ENCODE measurements at regions not wholly inside any gene's neighbourhood (a gene's known extent, or its start where the extent isn't known, plus 50 kb on each side); places are given as distances from the start of the nearest gene placed in this dataset.

DNA sequence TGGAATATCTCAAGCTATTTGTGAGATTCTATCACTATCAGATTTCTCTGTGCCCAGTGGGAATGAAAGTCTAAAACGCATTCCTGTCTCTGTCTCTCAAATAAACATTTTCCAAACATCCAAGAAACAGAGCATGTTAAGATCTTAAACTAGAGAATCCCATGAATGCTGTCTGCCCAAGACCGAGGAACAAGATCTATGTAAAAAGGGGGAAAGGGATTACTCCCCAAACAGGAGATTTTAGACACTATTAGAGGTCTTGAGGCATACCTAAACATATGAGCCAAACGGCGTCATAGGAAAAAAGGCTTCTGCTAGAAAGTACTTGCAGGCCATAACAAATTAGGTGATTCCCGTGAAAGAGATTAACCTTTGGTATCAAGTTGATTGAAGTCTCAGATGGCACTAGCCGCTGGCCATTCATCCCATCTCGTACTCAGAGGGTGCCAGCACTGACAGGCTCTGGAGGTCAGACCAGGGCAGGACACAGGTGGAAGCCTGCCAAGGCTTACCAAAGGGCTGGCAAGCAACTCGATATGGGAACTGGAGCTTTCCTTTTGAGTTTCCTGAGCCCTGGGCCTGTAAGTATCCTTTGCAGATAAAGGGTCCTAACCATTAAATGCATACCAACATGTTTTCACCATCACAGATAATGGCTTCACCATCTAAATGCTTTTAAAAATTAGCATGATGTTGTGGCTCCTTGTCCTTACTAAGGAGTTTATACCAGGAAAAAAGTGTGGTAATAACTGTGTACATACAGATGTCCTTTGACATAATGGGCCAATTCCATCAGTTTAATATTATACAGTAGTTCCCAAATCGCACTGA lies 225.2 kb downstream of the FOXO1 start:
- TF ChIP-seq, protein P1, sequence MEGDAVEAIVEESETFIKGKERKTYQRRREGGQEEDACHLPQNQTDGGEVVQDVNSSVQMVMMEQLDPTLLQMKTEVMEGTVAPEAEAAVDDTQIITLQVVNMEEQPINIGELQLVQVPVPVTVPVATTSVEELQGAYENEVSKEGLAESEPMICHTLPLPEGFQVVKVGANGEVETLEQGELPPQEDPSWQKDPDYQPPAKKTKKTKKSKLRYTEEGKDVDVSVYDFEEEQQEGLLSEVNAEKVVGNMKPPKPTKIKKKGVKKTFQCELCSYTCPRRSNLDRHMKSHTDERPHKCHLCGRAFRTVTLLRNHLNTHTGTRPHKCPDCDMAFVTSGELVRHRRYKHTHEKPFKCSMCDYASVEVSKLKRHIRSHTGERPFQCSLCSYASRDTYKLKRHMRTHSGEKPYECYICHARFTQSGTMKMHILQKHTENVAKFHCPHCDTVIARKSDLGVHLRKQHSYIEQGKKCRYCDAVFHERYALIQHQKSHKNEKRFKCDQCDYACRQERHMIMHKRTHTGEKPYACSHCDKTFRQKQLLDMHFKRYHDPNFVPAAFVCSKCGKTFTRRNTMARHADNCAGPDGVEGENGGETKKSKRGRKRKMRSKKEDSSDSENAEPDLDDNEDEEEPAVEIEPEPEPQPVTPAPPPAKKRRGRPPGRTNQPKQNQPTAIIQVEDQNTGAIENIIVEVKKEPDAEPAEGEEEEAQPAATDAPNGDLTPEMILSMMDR (IDR thresholded peaks at IDR 0.05; ENCODE audit: insufficient read depth, low read length, poor library complexity, severe bottlenecking) = no peak
- TF ChIP-seq EZH2phosphoT487 (conservative IDR thresholded peaks at IDR 0.05; ENCODE audit: low read length) = no peak

All from SU-DHL-6 (cell line).